ENCODE measurements at regions not wholly inside any gene's neighbourhood (a gene's known extent, or its start where the extent isn't known, plus 50 kb on each side); places are given as distances from the start of the nearest gene placed in this dataset.

GRCh38 chr5:158140120-158140731, 281.3 kb upstream of the CLINT1 start:
- no peak for DNase-seq

- DNase-seq = no peak
Observed at GRCh38 chr5:158139161-158139560, 280.2 kb upstream of the CLINT1 start.

GRCh38 chr5:158135682-158136179, 276.8 kb upstream of the CLINT1 start:
- no peak for DNase-seq

GRCh38 chr5:158133369-158133768, 274.4 kb upstream of the CLINT1 start:
- DNase-seq = no peak

GRCh38 chr5:158127536-158127935, 268.6 kb upstream of the CLINT1 start:
- no peak for DNase-seq

- no peak for DNase-seq
Observed at GRCh38 chr5:158126442-158127405, 267.8 kb upstream of the CLINT1 start.

- DNase-seq = no peak
Observed at GRCh38 chr5:158124606-158125316, 265.8 kb upstream of the CLINT1 start.

- DNase-seq = no peak
Observed at GRCh38 chr5:158123595-158123994, 264.6 kb upstream of the CLINT1 start.

- DNase-seq = no peak
Observed at GRCh38 chr5:158121678-158122077, 262.7 kb upstream of the CLINT1 start.

- DNase-seq = no peak
Observed at GRCh38 chr5:158120760-158121159, 261.8 kb upstream of the CLINT1 start.

- DNase-seq = no peak
Observed at GRCh38 chr5:158119961-158120723, 261.2 kb upstream of the CLINT1 start.

GRCh38 chr5:158117467-158118160, 258.7 kb upstream of the CLINT1 start:
- DNase-seq = no peak

GRCh38 chr5:158116965-158117364, 258.0 kb upstream of the CLINT1 start:
- no peak for DNase-seq

GRCh38 chr5:158115468-158115867, 256.5 kb upstream of the CLINT1 start:
- DNase-seq = no peak

- no peak for DNase-seq
Observed at GRCh38 chr5:158108177-158108576, 249.2 kb upstream of the CLINT1 start.

- DNase-seq = no peak
Observed at GRCh38 chr5:158100373-158100888, 241.5 kb upstream of the CLINT1 start.

GRCh38 chr5:158099571-158100105, 240.7 kb upstream of the CLINT1 start:
- DNase-seq = no peak

- no peak for DNase-seq
Observed at GRCh38 chr5:158096835-158097234, 237.9 kb upstream of the CLINT1 start.

GRCh38 chr5:158086856-158087255, 227.9 kb upstream of the CLINT1 start:
- DNase-seq = no peak

GRCh38 chr5:158084292-158084691, 225.3 kb upstream of the CLINT1 start:
- no peak for DNase-seq

- no peak for DNase-seq
Observed at GRCh38 chr5:158082696-158083287, 223.8 kb upstream of the CLINT1 start.
